Activated naive CD4-positive, alpha-beta T cell treated with anti-CD3 and anti-CD28 coated beads, Interleukin-2, amount 50 U/mL, for 24 hours (primary cell): ENCODE measurements at regions not wholly inside any gene's neighbourhood (a gene's known extent, or its start where the extent isn't known, plus 50 kb on each side); places are given as distances from the start of the nearest gene placed in this dataset.

Experiments
- H3K27ac Mint-ChIP-seq: one replicate; pipeline ENCODE4 v1.8.0; 2021; ENCODE audit warnings: mild to moderate bottlenecking, mixed read lengths
- H3K27me3 Mint-ChIP-seq: one replicate; pipeline ENCODE4 v1.8.0; 2021; ENCODE audit warnings: mixed read lengths
- H3K36me3 Mint-ChIP-seq: one replicate; pipeline ENCODE4 v1.8.0; 2021; ENCODE audit warnings: mixed read lengths
- H3K4me1 Mint-ChIP-seq: one replicate; pipeline ENCODE4 v1.8.0; 2021; ENCODE audit warnings: mixed read lengths
- H3K4me3 Mint-ChIP-seq: one replicate; pipeline ENCODE4 v1.8.0; 2021; ENCODE audit warnings: mild to moderate bottlenecking, mixed read lengths
- H3K9me3 Mint-ChIP-seq: one replicate; pipeline ENCODE4 v1.8.0; 2021; ENCODE audit warnings: mixed read lengths

- Mint-ChIP-seq H3K9me3 (no peaks in the 10 kb centered on the region), H3K27ac (no peak overlapping the region), H3K4me3 (no peak overlapping the region), H3K36me3 (no peaks in the 10 kb centered on the region), H3K27me3 (no peaks in the 10 kb centered on the region), H3K4me1 (no peaks in the 10 kb centered on the region)
Observed at GRCh38 chr2:239583171-239583878, 182.5 kb upstream of the HDAC4 start.

- Mint-ChIP-seq H3K4me1 (no peaks in the 10 kb centered on the region), H3K9me3 (no peaks in the 10 kb centered on the region), H3K27me3 (no peaks in the 10 kb centered on the region), H3K36me3 (no peaks in the 10 kb centered on the region), H3K27ac (no peak overlapping the region), H3K4me3 (no peak overlapping the region)
Observed at GRCh38 chr2:239582476-239582875, 181.7 kb upstream of the HDAC4 start.

GRCh38 chr2:239581352-239581901, 180.6 kb upstream of the HDAC4 start:
- H3K4me1 Mint-ChIP-seq: no peaks in the 10 kb centered on the region
- no peak overlapping the region for H3K4me3 Mint-ChIP-seq
- H3K27me3 Mint-ChIP-seq: no peaks in the 10 kb centered on the region
- no peaks in the 10 kb centered on the region for H3K9me3 Mint-ChIP-seq
- H3K36me3 Mint-ChIP-seq: no peaks in the 10 kb centered on the region
- H3K27ac Mint-ChIP-seq: no peak overlapping the region

- H3K9me3 Mint-ChIP-seq: no peaks in the 10 kb centered on the region
- no peak overlapping the region for H3K4me3 Mint-ChIP-seq
- no peaks in the 10 kb centered on the region for H3K36me3 Mint-ChIP-seq
- H3K27me3 Mint-ChIP-seq: no peaks in the 10 kb centered on the region
- H3K4me1 Mint-ChIP-seq: no peaks in the 10 kb centered on the region
- no peak overlapping the region for H3K27ac Mint-ChIP-seq
Observed at GRCh38 chr2:239580199-239580527, 179.3 kb upstream of the HDAC4 start.

- H3K36me3 Mint-ChIP-seq: no peaks in the 10 kb centered on the region
- H3K4me3 Mint-ChIP-seq: no peak overlapping the region
- no peak overlapping the region for H3K27ac Mint-ChIP-seq
- H3K27me3 Mint-ChIP-seq: no peaks in the 10 kb centered on the region
- no peaks in the 10 kb centered on the region for H3K4me1 Mint-ChIP-seq
- no peaks in the 10 kb centered on the region for H3K9me3 Mint-ChIP-seq
Observed at GRCh38 chr2:239579524-239580198, 178.8 kb upstream of the HDAC4 start.

- Mint-ChIP-seq H3K4me1 (no peaks in the 10 kb centered on the region), H3K9me3 (no peaks in the 10 kb centered on the region), H3K36me3 (no peaks in the 10 kb centered on the region), H3K4me3 (no peak overlapping the region), H3K27me3 (no peaks in the 10 kb centered on the region), H3K27ac (no peak overlapping the region)
Observed at GRCh38 chr2:239579081-239579480, 178.3 kb upstream of the HDAC4 start.

- no peaks in the 10 kb centered on the region for H3K9me3 Mint-ChIP-seq
- H3K27ac Mint-ChIP-seq: no peak overlapping the region
- H3K27me3 Mint-ChIP-seq: no peaks in the 10 kb centered on the region
- H3K36me3 Mint-ChIP-seq: no peaks in the 10 kb centered on the region
- H3K4me1 Mint-ChIP-seq: no peaks in the 10 kb centered on the region
- no peak overlapping the region for H3K4me3 Mint-ChIP-seq
Observed at GRCh38 chr2:239578381-239578780, 177.6 kb upstream of the HDAC4 start.

- no peaks in the 10 kb centered on the region for H3K9me3 Mint-ChIP-seq
- no peaks in the 10 kb centered on the region for H3K27me3 Mint-ChIP-seq
- H3K4me3 Mint-ChIP-seq: no peak overlapping the region
- no peaks in the 10 kb centered on the region for H3K4me1 Mint-ChIP-seq
- no peak overlapping the region for H3K27ac Mint-ChIP-seq
- H3K36me3 Mint-ChIP-seq: no peaks in the 10 kb centered on the region
Observed at GRCh38 chr2:239577935-239578334, 177.1 kb upstream of the HDAC4 start.

- Mint-ChIP-seq H3K27ac (no peak overlapping the region), H3K27me3 (no peaks in the 10 kb centered on the region), H3K4me3 (no peak overlapping the region), H3K36me3 (no peaks in the 10 kb centered on the region), H3K9me3 (no peaks in the 10 kb centered on the region), H3K4me1 (no peaks in the 10 kb centered on the region)
Observed at GRCh38 chr2:239576784-239577685, 176.2 kb upstream of the HDAC4 start.

GRCh38 chr2:239575931-239576445, 175.2 kb upstream of the HDAC4 start:
- H3K9me3 Mint-ChIP-seq: no peaks in the 10 kb centered on the region
- no peaks in the 10 kb centered on the region for H3K27me3 Mint-ChIP-seq
- no peak overlapping the region for H3K4me3 Mint-ChIP-seq

GRCh38 chr2:239574434-239575156, 173.8 kb upstream of the HDAC4 start:
- no peak overlapping the region for H3K4me3 Mint-ChIP-seq
- H3K27ac Mint-ChIP-seq: no peak overlapping the region
- H3K27me3 Mint-ChIP-seq: no peaks in the 10 kb centered on the region
- no peaks in the 10 kb centered on the region for H3K9me3 Mint-ChIP-seq
- no peaks in the 10 kb centered on the region for H3K4me1 Mint-ChIP-seq
- H3K36me3 Mint-ChIP-seq: no peaks in the 10 kb centered on the region

More at GRCh38 chr2:239575931-239576445, 175.2 kb upstream of the HDAC4 start:
- H3K4me1 Mint-ChIP-seq: no peaks in the 10 kb centered on the region
- no peaks in the 10 kb centered on the region for H3K36me3 Mint-ChIP-seq
- H3K27ac Mint-ChIP-seq: no peak overlapping the region

- Mint-ChIP-seq H3K36me3 (no peaks in the 10 kb centered on the region), H3K4me1 (no peaks in the 10 kb centered on the region), H3K4me3 (no peak overlapping the region), H3K9me3 (no peaks in the 10 kb centered on the region), H3K27ac (no peak overlapping the region), H3K27me3 (no peaks in the 10 kb centered on the region)
Observed at GRCh38 chr2:239574054-239574433, 173.2 kb upstream of the HDAC4 start.

GRCh38 chr2:239570971-239571520, 170.2 kb upstream of the HDAC4 start:
- no peaks in the 10 kb centered on the region for H3K27me3 Mint-ChIP-seq
- no peaks in the 10 kb centered on the region for H3K4me1 Mint-ChIP-seq
- no peak overlapping the region for H3K27ac Mint-ChIP-seq
- H3K9me3 Mint-ChIP-seq: no peaks in the 10 kb centered on the region
- H3K4me3 Mint-ChIP-seq: no peak overlapping the region
- H3K36me3 Mint-ChIP-seq: no peaks in the 10 kb centered on the region

- H3K4me3 Mint-ChIP-seq: no peak overlapping the region
- H3K4me1 Mint-ChIP-seq: no peaks in the 10 kb centered on the region
- no peaks in the 10 kb centered on the region for H3K9me3 Mint-ChIP-seq
- H3K27ac Mint-ChIP-seq: no peak overlapping the region
- H3K36me3 Mint-ChIP-seq: no peaks in the 10 kb centered on the region
- no peaks in the 10 kb centered on the region for H3K27me3 Mint-ChIP-seq
Observed at GRCh38 chr2:239570216-239570925, 169.6 kb upstream of the HDAC4 start.
